HepG2 (cell line): ENCODE measurements at regions not wholly inside any gene's neighbourhood (a gene's known extent, or its start where the extent isn't known, plus 50 kb on each side); places are given as distances from the start of the nearest gene placed in this dataset.

Source experiments
- ATAC-seq: fragments of 200-7000 bp; cut with Tn5 transposase; 3 replicates; pipeline ENCODE4 v1.9.1; 2020; ENCODE audit warnings: mild to moderate bottlenecking, moderate library complexity
- BruUV-seq: library from RNA; stranded (reverse); fragments of 400-500 nt; replicated peaks from 2 replicates; lab custom pipeline; 2021; lab: Mats Ljungman, UMichigan
- CTCF ChIA-PET: fragments of 300-600 bp; formaldehyde crosslinking; extraction: SDS; loops from one replicate; lab custom pipeline; 2021; ENCODE audit warnings: low total read pairs, inconsistent platforms, low intra/inter-chr PET ratio; lab: Yijun Ruan, JAX
- POLR2A ChIA-PET: fragments of 350-600 bp; sonication (Branson Sonifier 250); formaldehyde crosslinking; loops from one replicate; lab custom pipeline; 2020; ENCODE audit warnings: antibody characterized with exemption, inconsistent platforms; lab: Yijun Ruan, JAX
- DNase-seq: peaks from one replicate; pipeline ENCODE4 v3.0.0-alpha.2; 2015; ENCODE audit warnings: low spot score
- FAIRE-seq: peaks from 3 replicates; lab custom pipeline; 2011; peaks lifted over from hg19 to GRCh38; lab: Jason Lieb, UNC
- H2AFZ ChIP-seq: one replicate; pipeline ENCODE4 v1.6.1; 2011; ENCODE audit warnings: low read length, inconsistent platforms
- H3K27ac ChIP-seq: fragments of 300-600 bp; 3 replicates; pipeline ENCODE4 v1.8.0; 2011; ENCODE audit warnings: mixed run types, mild to moderate bottlenecking, mixed read lengths, low read length, inconsistent platforms; ENCODE audit not compliant: insufficient read depth; ENCODE audit errors: extremely low read length
- H3K27me3 ChIP-seq, 2 experiments: fragments of 200-600 bp in 1 of 2; 2 replicates in 1 of 2; 3 replicates in 1 of 2; pipeline versions ENCODE4 v1.6.0 to v1.8.0; 2011; ENCODE audit warnings: low read length in 2 of 2, mild to moderate bottlenecking in 2 of 2, moderate library complexity in 2 of 2, inconsistent platforms in 1 of 2; ENCODE audit not compliant: insufficient read depth in 2 of 2, control insufficient read depth in 1 of 2
- H3K36me3 ChIP-seq, 2 experiments: fragments of 200-600 bp in 1 of 2; replicated peaks in 1 of 2; 2 replicates in 1 of 2; 3 replicates in 1 of 2; pipeline versions ENCODE4 v1.5.1 to v1.8.0; 2011; ENCODE audit warnings: low read length in 2 of 2, inconsistent platforms in 1 of 2; ENCODE audit not compliant: insufficient read depth in 2 of 2, control insufficient read depth in 1 of 2
- H3K4me1 ChIP-seq: 2 replicates; pipeline ENCODE4 v1.5.1; 2012; ENCODE audit warnings: low read length, inconsistent platforms; ENCODE audit not compliant: insufficient read depth
- H3K4me2 ChIP-seq: 2 replicates; pipeline ENCODE4 v1.6.0; 2011; ENCODE audit warnings: low read depth, low read length, inconsistent platforms
- H3K4me3 ChIP-seq, 3 experiments: fragments of 200-600 bp in 1 of 3; sonication (generic), shearing (Covaris generic) in 1 of 3; replicated peaks in 1 of 3; 2 replicates each; pipeline ENCODE4 v1.5.1; 2011 to 2016; ENCODE audit warnings: low read length in 3 of 3, inconsistent platforms in 2 of 3, low read depth in 2 of 3, mild to moderate bottlenecking in 2 of 3, control low read depth in 1 of 3, mixed read lengths in 1 of 3; ENCODE audit not compliant: insufficient read depth in 1 of 3
- H3K79me2 ChIP-seq: one replicate; pipeline ENCODE4 v1.6.1; 2011; ENCODE audit warnings: low read length, inconsistent platforms; ENCODE audit not compliant: insufficient read depth
- H3K9ac ChIP-seq: 2 replicates; pipeline ENCODE4 v1.6.0; 2011; ENCODE audit warnings: mild to moderate bottlenecking, low read depth, low read length, inconsistent platforms; ENCODE audit not compliant: insufficient read depth
- H3K9me3 ChIP-seq: 2 replicates; pipeline ENCODE4 v1.5.1; 2012; ENCODE audit warnings: mild to moderate bottlenecking, low read length
- H4K20me1 ChIP-seq: 2 replicates; pipeline ENCODE4 v1.6.0; 2011; ENCODE audit warnings: inconsistent platforms, mild to moderate bottlenecking, low read length, moderate library complexity; ENCODE audit not compliant: insufficient read depth
- ATRX ChIP-seq: sonication (generic); formaldehyde crosslinking; IDR thresholded peaks from 2 replicates; pipeline ENCODE4 v1.4.0; 2020; ENCODE audit warnings: missing genetic modification reagents, borderline replicate concordance
- FOXK1 ChIP-seq: sonication (generic); formaldehyde crosslinking; IDR thresholded peaks from 2 replicates; pipeline ENCODE4 v1.4.0; 2020; ENCODE audit warnings: low read depth, missing genetic modification reagents, borderline replicate concordance
- KDM5A ChIP-seq: fragments of 200-600 bp; sonication (generic); IDR thresholded peaks from 2 replicates; pipeline ENCODE4 v1.7.0; 2018; ENCODE audit warnings: antibody characterized with exemption, mild to moderate bottlenecking, low read length, borderline replicate concordance
- MAF1 ChIP-seq: sonication (generic); formaldehyde crosslinking; IDR thresholded peaks from 2 replicates; pipeline ENCODE4 v1.5.0; 2020; ENCODE audit warnings: missing genetic modification reagents, borderline replicate concordance
- MAFK ChIP-seq, 2 experiments: IDR thresholded peaks in 1 of 2; conservative IDR thresholded peaks in 1 of 2; 2 replicates each; pipeline ENCODE4 v1.6.1; 2011; ENCODE audit warnings: improper control_type of control experiment in 2 of 2, low read length in 2 of 2
- NR1H2 ChIP-seq: sonication (generic); formaldehyde crosslinking; IDR thresholded peaks from 2 replicates; pipeline ENCODE4 v1.8.1; 2022; ENCODE audit warnings: low read depth, missing genetic modification reagents, borderline replicate concordance
- POLR2AphosphoS5 ChIP-seq: IDR thresholded peaks from 2 replicates; pipeline ENCODE4 v1.6.1; 2012; ENCODE audit warnings: low read depth, low read length
- PRMT3 ChIP-seq: sonication (generic); formaldehyde crosslinking; IDR thresholded peaks from 2 replicates; pipeline ENCODE4 v1.8.1; 2022; ENCODE audit warnings: low read depth, mild to moderate bottlenecking, moderate library complexity, missing genetic modification reagents, borderline replicate concordance
- REST ChIP-seq, 2 experiments: IDR thresholded peaks; 2 replicates each; pipeline ENCODE4 v1.6.1; 2011 to 2012; ENCODE audit warnings: low read length in 2 of 2, borderline replicate concordance in 1 of 2, low read depth in 1 of 2, mild to moderate bottlenecking in 1 of 2, moderate library complexity in 1 of 2
- SAFB2 ChIP-seq: sonication (generic); formaldehyde crosslinking; IDR thresholded peaks from 2 replicates; pipeline ENCODE4 v1.5.1; 2020; ENCODE audit warnings: missing genetic modification reagents, low read depth, mild to moderate bottlenecking, borderline replicate concordance
- SIX4 ChIP-seq: sonication (generic); formaldehyde crosslinking; IDR thresholded peaks from 2 replicates; pipeline ENCODE4 v1.4.0; 2020; ENCODE audit warnings: missing genetic modification reagents
- TEAD3 ChIP-seq: optimal IDR thresholded peaks from 2 replicates; pipeline ENCODE3; 2016; ENCODE audit warnings: borderline replicate concordance
- ZNF30 ChIP-seq: sonication (generic); formaldehyde crosslinking; IDR thresholded peaks from 2 replicates; pipeline ENCODE4 v1.5.0; 2020; ENCODE audit warnings: mild to moderate bottlenecking, missing genetic modification reagents
- ZNF337 ChIP-seq: sonication (generic); formaldehyde crosslinking; IDR thresholded peaks from 2 replicates; pipeline ENCODE4 v1.5.1; 2020; ENCODE audit warnings: missing genetic modification reagents, low read depth, mild to moderate bottlenecking, borderline replicate concordance
- ZNF547 ChIP-seq: sonication (generic); formaldehyde crosslinking; IDR thresholded peaks from 2 replicates; pipeline ENCODE4 v1.5.1; 2020; ENCODE audit warnings: mild to moderate bottlenecking, missing genetic modification reagents
- ZNF550 ChIP-seq: sonication (generic); formaldehyde crosslinking; IDR thresholded peaks from 2 replicates; pipeline ENCODE4 v1.4.0; 2020; ENCODE audit warnings: mild to moderate bottlenecking, missing genetic modification reagents, borderline replicate concordance
- ZSCAN31 ChIP-seq: sonication (generic); formaldehyde crosslinking; IDR thresholded peaks from 2 replicates; pipeline ENCODE4 v1.5.0; 2020; ENCODE audit warnings: low read depth, mild to moderate bottlenecking, missing genetic modification reagents
- in situ Hi-C: cut with HindIII; loops from 2 replicates; pipeline ENCODE4 v1.10.0; 2017; ENCODE audit warnings: low pct_unique_long_range_greater_than_20kb; ENCODE audit not compliant: extremely low pct_ligation_motif_present
- intact Hi-C: fragments of 100-400 bp; cut with micrococcal nuclease; formaldehyde crosslinking; loops from one replicate; pipeline ENCODE4 v1.10.0; 2022; ENCODE audit not compliant: unreplicated experiment

- ATAC-seq (no peak), DNase-seq (no peak), FAIRE-seq (no peak)
- H3K4me3 ChIP-seq = no peak overlapping the region
- no TSS peak for BruUV-seq
- no peaks in the 10 kb centered on the region for H3K36me3 ChIP-seq
- intact Hi-C loops (no loop called here), in situ Hi-C loops (no loop called here)
- no peak overlapping the region for H3K27ac ChIP-seq
- H3K79me2 ChIP-seq = no peaks in the 10 kb centered on the region
- no peak overlapping the region for H3K4me2 ChIP-seq
- no peak overlapping the region for H3K9ac ChIP-seq
- no peaks in the 10 kb centered on the region for H3K4me1 ChIP-seq
- H3K9me3 ChIP-seq = peaks cover 47% of the 10 kb centered on the region
- TF ChIP-seq SIX4 = no peak
- TF ChIP-seq TEAD3 (CRISPR knock-in tag) = no peak
- no peak for TF ChIP-seq NR1H2 (CRISPR knock-in tag)
- TF ChIP-seq ZSCAN31 (CRISPR knock-in tag) = no peak
- TF ChIP-seq MAF1 (CRISPR knock-in tag) = no peak
- TF ChIP-seq ZNF337 (CRISPR knock-in tag) = no peak
- TF ChIP-seq PRMT3 (CRISPR knock-in tag) = no peak
- no peak for TF ChIP-seq ZNF547 (CRISPR knock-in tag)
- TF ChIP-seq SAFB2 (CRISPR knock-in tag) = no peak
- no peak for TF ChIP-seq KDM5A
- no peak for TF ChIP-seq MAFK (conservative IDR thresholded peaks at IDR 0.05 in 1 of 2, IDR thresholded peaks at IDR 0.05 in 1 of 2; ENCODE audit: low read length in 2 of 2)
- no peak for TF ChIP-seq POLR2AphosphoS5
- no peak for TF ChIP-seq ATRX (CRISPR knock-in tag)
- TF ChIP-seq ZNF30 = no peak
- no peak for TF ChIP-seq REST (IDR thresholded peaks at IDR 0.05; ENCODE audit: borderline replicate concordance in 1 of 2, low read depth in 1 of 2, low read length in 2 of 2)
- TF ChIP-seq ZNF550 (CRISPR knock-in tag) = no peak
- no peak for TF ChIP-seq FOXK1 (CRISPR knock-in tag)
- H2AFZ ChIP-seq = no peak overlapping the region
- no peaks in the 10 kb centered on the region for H4K20me1 ChIP-seq
- ChIA-PET CTCF (no interaction called here), POLR2A (no interaction called here)
- no peaks in the 10 kb centered on the region for H3K27me3 ChIP-seq
These were observed 1310.2 kb downstream of the PCDH7 start for GRCh38 chr4:32030406-32030805.
